GM21526 (cell line): ENCODE measurements at regions not wholly inside any gene's neighbourhood (a gene's known extent, or its start where the extent isn't known, plus 50 kb on each side); places are given as distances from the start of the nearest gene placed in this dataset.

Experiments used
- ATAC-seq: cut with Tn5 transposase; IDR thresholded peaks from one replicate; pipeline ENCODE4 v1.9.1; 2021; ENCODE audit warnings: moderate library complexity; ENCODE audit not compliant: unreplicated experiment, low FRiP score

DNA sequence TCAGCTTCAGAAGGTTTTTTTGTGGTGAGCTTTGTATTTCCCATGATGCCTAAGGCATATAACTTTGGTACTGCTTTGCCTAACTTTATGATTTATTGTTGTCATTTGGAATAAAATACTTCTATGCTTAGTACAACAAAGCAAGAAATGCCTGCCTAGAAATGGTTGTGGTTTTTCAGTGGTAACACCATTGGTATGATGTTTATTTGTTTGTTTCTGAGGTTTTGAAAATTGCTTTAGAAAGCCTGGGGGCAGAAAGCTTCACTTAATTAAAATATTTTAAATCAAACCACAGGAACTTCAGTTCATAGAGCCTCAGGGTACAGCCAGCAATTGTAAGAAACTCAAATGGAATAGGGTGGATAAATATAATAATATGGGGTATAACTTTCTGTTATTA, 351.2 kb upstream of the MAP3K7 start:
- ATAC-seq = no peak

GRCh38 chr6:90936286-90936685, 349.4 kb upstream of the MAP3K7 start:
- no peak for ATAC-seq

GRCh38 chr6:90934966-90935365, 348.1 kb upstream of the MAP3K7 start:
- ATAC-seq = no peak

DNA sequence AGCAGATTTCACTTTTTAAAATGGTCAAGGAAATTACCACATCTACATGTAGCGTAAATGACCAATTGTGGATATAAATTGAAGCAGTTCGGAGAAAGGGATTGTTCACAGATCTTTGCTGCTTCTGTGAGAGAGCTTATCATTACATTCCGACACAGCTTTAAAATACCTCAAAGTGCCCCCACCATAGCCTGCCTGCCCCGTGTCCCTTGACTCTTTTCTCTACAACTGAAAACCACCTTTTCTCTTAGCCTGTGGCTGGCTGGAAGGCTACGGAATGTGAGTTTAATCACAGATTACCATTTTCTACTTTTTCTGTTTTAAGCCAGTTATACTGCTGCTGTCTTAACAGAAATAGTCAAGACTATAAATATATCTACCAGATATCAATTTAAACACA, 347.2 kb upstream of the MAP3K7 start:
- ATAC-seq = no peak

GRCh38 chr6:90932351-90932750, 345.5 kb upstream of the MAP3K7 start:
- ATAC-seq = no peak

- no peak for ATAC-seq
Measured at GRCh38 chr6:90928051-90928450, 341.2 kb upstream of the MAP3K7 start.

GRCh38 chr6:90925726-90926125, 338.9 kb upstream of the MAP3K7 start:
- no peak for ATAC-seq

DNA sequence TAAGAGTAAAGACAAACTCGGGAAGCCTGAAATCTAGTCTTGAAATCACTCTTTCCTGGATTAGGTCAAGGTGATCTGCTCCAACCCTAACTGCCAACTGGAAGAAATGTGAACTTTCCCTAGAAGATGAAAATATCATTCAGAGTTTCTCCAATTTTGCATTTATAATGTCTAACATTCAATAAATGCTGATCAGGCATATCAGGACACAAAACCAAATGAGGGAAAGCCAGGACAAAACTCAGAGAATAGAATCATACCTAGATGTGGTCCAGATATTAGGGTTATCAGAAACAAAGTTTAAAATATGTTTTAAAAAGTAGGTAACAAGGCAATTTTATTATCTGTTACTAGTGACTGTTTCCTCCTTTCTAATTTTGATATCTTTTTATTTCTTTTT, 335.5 kb upstream of the MAP3K7 start:
- ATAC-seq = no peak

DNA sequence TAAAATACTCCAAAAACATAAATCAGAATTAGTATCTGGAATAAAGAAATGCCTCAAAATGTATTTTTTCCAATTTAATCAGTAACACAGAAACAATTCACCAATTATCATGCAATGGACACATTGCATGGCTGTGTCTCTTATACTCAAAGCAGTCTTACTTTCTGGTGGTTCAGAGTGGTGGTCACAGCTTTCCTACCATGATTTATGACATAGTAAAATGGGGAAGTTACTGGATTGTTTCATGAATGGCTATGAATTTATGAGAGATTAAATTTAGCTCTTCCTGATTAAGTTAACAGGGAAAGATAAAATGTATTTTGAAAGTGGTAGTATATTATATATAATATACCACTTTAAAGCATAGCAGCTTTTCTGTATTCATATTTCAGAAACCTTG, 331.5 kb upstream of the MAP3K7 start:
- no peak for ATAC-seq

DNA sequence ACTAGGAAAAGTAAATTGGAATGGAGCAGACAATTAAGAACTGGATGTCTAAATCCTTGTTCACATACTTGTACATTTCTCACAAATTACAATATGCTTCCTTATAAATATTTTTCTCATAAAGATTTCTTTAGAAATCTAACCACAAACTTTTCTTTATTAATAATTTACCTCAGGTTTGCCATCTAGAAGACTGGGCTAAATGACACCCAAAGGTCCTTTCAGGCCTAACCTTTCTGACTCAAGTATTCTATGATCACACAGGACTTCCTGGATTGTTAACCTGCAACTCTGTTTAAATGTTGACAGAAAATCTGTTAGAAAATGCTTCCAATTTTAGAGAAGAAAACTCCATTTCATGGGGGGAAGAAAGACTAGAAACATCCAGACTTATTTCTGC, 330.5 kb upstream of the MAP3K7 start:
- ATAC-seq = no peak

DNA sequence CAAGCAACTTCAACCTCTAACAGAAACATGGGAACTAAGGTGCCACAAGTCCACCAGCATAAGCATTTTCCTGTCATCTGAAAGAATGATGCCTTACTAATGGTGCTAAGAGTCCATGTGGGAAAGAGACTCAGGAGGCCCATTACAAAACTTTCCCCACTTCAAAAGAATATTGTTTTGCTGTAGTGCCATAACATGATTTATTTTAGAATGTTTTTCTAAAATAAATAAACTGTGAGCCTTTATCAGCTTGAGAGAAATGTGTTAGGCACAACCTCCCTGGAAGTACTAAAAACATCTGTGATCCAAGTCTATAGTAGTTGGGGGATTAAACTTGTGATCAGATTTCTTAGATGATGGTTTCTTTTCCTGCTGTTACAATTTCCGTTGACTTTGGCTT, 330.1 kb upstream of the MAP3K7 start:
- ATAC-seq = no peak

- ATAC-seq = no peak
Measured at GRCh38 chr6:90915224-90915915, 328.5 kb upstream of the MAP3K7 start.

DNA sequence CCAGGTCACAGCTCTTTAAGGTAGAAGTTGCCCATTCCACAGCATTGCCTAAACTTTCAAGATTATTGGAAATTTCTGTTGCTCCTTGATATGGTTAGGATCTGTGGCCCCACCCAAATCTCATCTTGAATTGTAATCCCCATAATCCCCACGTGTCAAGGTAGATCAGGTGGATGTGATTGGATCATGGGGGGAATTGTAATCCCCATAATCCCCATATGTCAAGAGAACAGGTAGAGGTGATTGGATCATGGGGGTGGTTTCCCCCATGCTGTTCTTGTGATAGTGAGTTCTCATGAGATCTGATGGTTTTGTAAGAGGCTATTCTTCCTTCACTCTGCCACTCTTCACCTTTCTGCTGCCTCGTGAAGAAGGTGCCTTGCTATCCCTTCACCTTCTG, 327.4 kb upstream of the MAP3K7 start:
- ATAC-seq = no peak

GRCh38 chr6:90913266-90913960, 326.5 kb upstream of the MAP3K7 start:
- no peak for ATAC-seq

GRCh38 chr6:90911642-90912041, 324.8 kb upstream of the MAP3K7 start:
- ATAC-seq = no peak

DNA sequence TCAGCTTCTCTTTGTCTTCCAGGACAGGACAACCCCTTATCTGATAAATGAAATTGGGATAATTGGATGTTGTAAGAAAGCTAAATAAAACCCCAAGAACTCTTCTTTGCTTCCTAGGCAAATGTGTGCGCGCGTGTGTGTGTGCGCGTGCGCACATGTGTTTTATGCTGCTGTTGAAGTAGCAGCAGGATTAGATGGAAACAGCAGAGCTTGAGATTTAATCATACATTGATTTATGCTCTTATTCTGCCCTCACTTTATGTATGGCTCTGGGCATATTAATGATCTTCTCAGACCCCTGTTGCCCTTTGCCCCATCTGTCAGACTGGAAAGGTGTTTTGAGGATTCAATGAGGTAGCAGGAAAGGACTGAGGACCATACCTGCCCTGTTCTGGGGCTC, 324.0 kb upstream of the MAP3K7 start:
- no peak for ATAC-seq

DNA sequence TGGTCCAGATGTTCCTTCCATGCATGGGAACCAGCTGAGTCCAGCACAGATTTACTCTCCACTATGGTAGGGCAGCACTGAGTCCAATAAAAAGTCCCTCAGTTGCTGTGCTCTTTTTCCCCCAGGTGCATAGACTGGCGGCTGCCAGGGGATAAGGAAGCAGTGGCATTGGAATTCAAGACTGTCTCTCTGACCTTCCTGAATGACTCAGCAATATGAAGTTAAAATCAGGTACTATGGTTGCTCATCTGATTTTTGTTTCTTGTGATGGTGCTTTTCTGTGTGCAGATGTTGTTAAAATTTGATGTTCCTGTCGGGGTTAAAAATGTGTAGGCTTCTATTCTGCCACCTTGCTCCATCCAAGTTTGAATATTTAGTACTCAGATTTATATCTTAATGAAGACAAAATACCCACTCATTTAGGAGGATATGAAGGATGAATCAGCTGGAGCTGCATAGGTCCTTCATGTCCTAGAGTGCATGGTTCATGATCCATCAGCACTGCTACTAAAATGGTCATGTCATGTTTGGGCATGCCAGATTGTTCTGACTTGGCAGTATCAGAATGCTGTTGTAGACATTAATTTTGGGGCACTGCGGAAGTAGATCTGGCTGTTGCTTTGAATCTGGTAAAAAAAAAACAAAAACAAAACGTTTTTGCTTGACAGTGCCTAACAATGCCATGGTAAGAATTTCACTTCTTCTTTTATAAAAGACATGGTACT, 321.2 kb upstream of the MAP3K7 start:
- no peak for ATAC-seq

GRCh38 chr6:90905351-90905750, 318.5 kb upstream of the MAP3K7 start:
- ATAC-seq = no peak

GRCh38 chr6:90900034-90900433, 313.2 kb upstream of the MAP3K7 start:
- ATAC-seq = no peak

GRCh38 chr6:90898763-90899162, 311.9 kb upstream of the MAP3K7 start:
- ATAC-seq = no peak

DNA sequence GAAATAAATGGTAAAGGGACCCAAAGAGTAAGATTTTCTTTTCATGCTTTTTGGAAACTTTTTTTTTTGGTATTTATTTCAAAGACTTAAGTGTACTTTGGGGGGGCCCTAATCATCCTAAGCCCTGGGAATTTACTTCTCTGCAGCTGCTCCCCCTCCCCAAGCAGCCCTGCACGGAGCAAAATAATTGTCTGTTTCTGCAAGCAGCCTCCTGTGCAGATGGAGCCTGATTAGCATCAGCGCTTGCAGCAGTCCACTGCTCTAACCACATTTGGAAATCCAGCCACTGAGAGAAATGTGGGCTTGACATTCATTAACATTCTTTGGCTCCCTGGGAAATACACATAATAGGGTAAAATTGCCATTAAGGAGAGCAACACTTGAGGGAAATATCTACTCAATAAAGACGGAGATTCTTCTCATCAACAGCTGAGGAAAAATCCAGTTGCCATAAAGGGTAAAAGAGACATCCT, 309.2 kb upstream of the MAP3K7 start:
- ATAC-seq = no peak
